GM19324 (cell line): ENCODE measurements at regions not wholly inside any gene's neighbourhood (a gene's known extent, or its start where the extent isn't known, plus 50 kb on each side); places are given as distances from the start of the nearest gene placed in this dataset.

Experiments used
- ATAC-seq: cut with Tn5 transposase; IDR thresholded peaks from one replicate; pipeline ENCODE4 v1.9.1; 2021; ENCODE audit warnings: mild to moderate bottlenecking, moderate library complexity; ENCODE audit not compliant: unreplicated experiment, low FRiP score

DNA sequence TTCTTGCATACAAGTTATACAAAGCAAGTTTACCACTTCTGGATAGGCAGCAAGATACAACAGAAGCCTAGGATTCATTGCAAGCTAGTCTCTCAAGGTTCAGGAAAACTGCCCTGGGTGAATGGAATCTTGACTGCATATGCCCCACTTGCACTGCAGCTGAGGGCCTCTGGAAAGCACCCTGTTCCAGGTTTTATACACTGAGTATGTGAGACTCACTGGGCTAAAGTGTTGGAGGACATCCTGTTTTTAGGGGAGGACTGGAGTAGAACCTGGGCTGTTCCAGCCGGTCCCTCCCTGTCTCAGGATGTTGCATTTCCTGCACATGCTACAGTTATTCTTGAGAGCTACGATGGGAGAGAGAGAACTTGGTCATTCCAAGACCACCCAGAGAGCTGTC is 168.5 kb upstream of the NUDT6 start:
- ATAC-seq: no peak

DNA sequence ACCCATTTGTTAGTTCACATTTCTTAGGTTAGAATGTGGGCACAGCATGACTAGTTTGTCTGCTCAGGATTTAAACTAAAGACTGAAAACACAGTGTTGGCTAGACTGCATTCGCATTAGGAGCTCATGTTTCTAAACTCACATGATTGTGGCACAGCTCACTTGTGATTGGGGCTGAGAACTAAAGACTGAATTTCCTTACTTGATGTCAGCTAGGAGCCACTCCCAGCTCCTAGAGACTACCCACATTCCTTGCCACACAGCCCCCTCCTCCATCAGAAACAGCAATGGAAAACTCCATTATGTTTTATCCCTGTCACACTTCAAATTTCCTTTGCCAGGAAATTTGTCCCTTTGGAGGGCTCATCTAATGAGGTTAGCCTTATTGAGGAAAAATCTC is 170.2 kb upstream of the NUDT6 start:
- no peak for ATAC-seq

DNA sequence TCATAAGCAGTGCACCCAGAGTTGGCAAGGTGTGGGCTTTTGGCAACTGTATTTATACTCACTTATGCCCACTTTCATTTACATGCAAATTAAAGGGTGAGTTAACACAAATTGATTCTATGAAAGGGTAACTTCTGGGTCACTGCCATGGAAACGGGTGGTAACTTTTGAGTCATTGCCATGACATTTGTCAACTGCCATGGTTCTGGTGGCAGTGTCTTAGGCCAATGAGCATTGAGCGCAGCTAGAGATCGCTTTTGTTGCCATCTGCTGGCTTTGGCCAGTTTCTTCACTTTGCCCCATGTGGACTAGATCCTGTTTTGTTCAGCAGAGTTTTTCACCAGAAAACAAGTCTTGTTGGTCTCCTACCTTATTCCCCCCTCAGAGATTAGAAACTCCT is 170.8 kb upstream of the NUDT6 start:
- no peak for ATAC-seq

DNA sequence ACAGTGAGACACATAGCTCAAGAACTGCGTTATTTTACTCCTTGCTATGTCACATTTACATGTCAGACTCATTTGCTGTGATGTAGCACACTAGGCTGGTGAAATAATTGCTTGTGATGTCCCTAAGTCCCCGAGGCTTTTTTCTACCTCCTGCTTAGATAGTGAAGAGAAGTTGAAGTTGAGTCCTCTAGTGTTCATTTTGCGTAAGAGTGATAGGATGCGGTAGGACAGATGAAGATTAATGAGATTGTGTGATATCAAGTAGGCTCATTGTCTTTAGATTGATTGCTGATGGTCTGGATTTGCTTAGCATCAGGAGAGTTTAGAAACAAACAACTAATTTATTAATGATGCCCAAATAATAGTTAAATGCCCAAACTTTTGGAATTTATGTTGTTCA is 173.6 kb upstream of the NUDT6 start:
- ATAC-seq: no peak

DNA sequence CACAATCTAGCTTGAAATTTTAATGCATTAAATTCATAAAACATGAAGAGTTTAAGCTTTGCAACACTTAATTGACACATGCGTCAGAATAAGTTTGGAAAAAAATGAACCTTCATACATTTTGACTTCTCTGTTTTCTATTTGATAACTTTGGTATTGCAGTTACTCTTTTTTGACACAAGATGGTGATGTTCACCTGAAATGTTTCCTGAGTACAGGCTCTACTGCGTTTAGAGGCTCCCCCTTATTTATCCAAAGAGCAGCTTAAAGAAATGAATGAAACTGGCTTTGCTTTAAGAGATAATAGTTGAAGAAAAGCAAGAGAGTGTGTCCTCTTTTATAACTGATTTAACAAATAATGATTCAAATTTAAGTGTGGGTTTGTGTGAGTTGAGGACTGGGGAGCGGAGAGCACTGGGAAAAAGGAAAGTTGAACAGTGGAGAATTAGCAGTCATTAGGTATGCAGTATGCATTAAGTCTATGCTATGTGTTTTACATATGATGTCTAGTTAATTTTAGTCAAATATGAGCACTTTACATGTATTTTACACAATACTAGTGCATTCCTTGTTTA is 180.6 kb upstream of the NUDT6 start:
- ATAC-seq: no peak

DNA sequence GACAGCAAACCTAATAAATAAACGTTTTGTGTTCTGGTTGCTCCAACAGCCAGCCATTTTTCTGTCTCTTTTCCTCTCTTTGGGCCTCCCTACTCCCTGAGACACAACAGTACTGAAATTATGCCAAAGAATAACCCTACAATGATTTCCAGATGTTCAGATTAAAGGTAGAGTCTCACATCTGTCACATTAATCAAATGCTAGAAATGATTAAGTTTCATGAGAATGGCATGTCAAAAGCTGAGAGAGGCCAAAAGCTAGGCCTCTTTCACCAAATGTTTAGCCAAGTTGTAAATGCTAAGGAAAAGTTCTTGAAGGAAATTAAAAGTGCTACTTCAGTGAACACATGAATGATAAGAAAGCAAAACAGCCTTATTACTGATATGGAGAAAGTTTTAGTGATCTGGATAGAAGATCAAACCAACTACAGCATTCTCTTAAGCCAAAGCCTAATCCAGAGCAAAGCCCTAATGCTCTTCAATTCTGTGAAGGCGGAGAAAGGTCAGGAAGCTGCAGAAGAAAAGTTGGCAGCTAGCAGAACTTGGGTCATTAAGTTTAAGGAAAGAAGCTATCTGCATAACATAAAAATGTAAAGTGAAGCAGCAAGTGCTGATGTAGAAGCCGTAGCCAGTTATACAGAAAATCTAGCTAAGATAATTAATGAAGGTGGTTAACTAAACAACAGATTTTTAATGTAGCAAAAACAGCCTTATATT is 182.1 kb upstream of the NUDT6 start:
- no peak for ATAC-seq

DNA sequence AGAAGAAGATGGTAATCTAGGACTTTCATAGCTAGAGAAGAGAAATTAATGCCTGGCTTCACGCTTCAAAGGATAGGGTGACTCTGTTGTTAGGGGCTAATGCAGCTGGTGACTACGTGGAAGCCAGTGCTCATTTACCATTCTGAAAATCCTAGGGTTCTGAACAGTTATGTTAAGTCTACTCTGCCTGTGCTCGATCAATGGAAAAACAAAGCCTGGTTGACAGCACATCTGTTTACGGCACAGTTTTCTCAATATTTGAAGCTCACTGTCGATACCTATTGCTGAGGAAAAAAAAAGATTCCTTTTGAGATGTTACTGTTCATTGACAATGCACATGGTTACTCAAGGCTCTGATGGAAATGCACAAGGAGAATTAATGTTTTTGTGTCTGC is 182.6 kb upstream of the NUDT6 start:
- no peak for ATAC-seq

DNA sequence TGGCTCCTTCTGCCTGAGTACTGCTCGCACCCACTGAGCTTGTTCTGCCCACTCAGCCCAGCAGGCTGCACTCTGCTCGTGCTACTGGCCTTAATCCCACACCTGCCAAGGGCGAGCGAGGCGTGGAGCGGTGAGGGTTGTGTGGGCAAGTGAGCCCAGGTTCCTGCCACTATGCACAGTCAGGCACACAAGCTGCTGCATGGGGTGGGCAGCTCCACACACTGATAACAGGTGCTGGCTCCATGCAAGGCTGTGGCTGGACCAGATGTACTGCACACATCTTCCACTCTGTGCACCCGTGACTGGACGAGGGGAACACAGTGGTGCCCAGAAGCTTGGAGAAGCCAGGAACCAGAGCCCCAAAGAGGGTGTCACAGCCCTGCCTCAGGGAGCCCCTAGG is 184.3 kb upstream of the NUDT6 start:
- no peak for ATAC-seq

DNA sequence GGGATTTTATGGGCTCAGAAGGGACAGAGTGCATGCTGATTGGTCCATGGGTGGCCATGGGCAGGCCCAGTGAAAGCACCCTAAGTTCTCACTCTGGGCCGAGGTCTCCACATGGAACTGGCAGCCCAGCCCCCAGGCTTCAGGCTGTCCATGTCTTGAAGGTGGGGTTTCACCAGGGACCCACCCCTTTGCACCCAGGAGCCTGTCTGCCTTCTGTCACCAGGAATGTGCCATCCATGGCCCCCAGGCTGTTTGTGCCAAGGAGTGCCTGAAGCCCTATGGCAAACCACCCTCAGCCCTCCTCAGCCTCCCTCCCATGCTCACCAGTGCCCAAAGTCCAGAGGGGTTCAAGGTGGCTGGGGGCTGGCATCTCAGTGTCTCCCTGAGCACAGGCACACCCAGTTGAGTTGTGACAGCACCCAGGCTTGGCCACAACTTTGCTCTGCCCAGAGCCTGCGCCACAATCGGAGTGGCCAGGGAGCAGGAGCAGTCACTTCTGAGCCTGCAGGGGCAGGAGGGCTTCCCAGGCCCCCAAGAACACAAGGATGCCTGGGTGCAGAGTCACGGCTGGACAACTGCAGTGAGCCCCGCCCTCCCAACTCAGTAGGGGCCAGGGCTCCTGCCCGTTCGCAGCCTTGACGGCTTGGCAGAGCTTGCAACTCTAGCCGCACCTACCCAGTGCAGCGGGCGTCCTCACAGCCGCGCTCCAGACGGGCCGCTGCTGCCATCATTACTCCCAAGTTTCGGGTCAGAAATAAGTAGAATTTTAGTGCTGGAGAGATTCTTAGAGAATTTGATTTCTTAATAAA is 185.3 kb upstream of the NUDT6 start:
- ATAC-seq: no peak

DNA sequence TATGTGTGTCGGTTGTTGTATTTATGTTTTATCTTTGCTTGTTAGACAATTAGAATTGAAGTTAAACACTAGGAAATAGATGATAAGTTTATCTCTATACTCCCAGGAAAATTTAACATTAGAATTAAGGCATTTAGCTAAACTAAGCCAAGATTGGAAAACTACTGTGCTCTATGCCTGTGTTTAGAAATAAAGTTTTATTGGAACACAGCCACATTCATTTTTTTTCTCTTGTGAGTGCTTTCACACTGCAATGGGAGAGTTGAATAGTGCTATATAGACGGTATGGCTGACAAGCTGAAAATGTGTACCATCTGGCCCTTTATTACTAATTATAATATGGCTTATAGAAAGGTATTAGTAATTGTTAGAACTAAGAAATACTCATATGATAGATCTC is 186.7 kb upstream of the NUDT6 start:
- ATAC-seq: no peak

DNA sequence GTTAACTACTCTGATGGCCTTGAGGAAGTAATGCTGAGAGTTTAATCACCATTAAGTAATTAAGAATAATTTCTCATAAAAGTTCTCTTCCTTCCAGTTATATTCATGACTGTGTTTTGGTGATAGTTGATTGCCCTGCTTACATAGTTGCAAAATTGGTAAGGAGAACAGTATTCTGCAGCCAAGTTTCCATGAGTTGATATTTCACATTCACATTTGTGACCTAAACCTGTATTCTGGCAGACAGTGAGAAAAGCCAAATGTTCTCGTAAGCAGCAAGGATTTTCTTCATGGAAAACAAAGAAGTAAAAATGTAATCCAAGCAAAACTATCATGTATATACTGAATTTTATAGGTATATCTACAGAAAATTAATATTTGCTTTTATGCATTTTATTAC is 187.8 kb upstream of the NUDT6 start:
- ATAC-seq: no peak

DNA sequence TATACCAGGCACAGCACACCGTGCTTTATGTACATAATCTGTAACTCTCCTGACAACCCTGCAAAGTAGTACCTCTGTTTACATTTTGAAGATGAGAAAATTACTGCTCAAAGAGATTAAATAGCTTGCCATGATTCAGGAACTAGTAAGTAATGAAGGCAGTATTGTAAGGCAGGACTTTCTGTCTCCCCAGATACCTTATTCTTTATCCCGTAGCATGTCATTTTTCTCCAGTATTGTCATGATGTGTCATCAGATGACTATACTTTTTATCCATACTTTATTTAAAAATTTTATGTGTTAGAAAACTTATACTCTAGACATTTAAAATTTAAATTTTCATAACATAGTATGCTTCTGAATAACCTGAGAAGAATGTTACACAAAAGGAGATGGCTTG is 188.3 kb upstream of the NUDT6 start:
- ATAC-seq: no peak

DNA sequence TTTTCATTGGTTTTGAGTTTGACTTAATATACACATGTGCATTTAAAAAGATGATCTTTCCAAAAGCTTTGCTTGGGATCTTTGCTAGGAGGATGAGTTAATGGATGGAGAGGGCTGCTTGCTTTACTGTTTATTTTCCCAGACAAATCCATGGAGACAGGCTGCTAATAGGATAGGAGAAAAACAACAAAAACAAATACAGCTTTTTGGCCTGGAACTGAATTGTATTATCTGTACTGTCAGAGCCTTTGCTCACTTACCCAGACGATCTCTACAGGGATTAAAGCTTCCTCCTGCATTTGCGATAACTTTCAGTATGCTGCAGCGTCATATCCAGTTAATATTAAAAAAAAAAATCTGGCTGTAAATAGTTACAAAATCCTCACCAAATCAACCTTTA is 190.8 kb upstream of the NUDT6 start:
- no peak for ATAC-seq

DNA sequence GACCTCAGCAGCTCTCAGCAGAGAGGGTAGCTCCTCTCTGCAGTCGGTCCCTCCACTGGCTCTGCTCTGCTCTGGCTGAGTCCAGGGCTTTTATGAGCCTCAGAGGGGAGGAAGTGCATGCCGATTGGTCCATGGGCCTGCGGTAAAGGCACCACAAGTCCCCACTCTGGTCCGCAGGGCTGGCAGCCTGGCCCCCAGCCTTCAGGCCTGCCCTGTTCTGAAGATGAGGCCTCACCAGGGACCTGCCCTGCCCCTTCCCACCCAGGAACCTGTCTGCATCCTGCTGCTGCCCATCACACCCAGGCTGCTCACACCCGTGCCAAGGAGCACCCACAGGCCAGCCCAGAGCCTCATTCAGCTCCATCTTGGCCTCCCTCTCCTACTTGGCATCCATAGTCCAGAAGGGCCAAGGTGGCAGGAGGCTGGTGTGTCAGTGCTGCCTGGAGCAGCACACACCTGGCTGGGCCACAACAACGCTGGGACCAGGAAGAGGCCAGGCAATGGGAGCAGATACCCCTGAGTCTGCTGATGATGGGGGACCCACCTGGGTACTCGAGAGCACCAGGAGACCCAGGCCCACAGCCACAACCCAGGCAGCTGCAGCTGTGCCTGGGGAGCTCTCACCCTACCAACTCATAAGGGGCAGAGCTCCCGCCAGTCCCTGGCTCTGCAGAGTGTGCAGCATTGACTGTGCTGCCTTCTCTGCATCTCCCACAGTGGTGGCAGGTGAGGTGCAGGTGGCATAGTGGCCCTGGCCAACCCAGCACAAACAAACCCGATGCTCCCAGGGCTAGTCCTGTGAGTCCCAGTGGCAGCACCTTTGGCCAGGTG is 191.9 kb upstream of the NUDT6 start:
- no peak for ATAC-seq

DNA sequence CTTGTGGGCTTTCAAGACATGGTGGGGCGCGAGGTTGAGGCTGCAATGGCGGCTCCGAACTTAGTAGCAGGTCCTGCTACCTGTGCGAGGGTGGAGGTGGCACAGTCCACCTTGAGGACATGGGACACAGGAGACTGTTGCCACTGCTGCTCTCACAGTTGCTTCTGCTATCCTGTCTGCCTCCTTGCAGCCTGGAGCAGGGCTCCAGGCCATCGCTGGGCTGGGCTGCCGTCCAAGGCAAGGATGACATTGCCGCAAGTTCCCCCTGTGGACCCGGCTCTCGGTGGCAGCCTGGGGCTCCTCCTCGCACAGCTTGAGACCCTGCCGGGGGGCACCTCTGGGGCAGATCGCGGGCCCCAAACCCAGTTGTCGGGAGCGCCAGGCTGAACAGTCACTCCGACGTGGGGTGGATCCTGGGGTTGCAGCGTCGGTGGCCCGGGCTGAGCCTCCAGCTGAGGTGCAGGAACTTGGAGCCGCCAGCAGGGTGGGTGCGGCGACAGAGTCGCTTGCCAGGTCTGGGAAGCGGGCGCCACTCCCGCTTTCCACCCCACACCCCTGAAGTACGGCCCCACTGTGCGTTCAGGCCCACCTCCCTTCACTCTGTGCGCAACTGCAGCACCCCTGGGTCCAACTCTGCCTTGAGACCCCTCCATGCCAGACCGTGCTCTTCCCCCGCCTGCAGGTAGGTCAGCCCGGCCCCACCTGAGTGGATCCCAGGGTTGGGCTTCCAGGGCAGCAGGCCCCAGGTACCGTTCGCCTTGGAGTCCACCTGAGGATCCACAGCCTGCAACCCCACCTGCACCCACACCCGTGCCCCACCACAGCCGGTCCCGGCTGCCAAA is 192.7 kb upstream of the NUDT6 start:
- no peak for ATAC-seq

DNA sequence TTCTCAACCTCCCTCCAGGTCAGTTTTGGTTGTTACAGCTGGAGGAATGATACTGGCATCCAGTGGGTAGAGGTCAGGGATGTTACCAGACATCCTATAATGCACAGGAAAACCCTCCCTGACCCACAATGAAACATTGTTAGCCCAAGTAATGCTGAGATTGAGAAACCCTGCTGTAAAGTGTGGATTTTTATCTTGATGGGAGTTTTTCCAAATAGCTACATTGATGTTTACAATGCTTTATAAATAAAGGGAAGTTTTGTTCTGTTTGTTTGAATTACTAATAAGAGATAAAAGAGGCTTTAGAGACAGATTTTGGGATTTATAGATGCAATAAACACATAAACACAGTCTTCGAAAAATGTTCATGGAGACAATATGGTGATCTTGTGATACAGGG is 194.0 kb upstream of the NUDT6 start:
- ATAC-seq: no peak

DNA sequence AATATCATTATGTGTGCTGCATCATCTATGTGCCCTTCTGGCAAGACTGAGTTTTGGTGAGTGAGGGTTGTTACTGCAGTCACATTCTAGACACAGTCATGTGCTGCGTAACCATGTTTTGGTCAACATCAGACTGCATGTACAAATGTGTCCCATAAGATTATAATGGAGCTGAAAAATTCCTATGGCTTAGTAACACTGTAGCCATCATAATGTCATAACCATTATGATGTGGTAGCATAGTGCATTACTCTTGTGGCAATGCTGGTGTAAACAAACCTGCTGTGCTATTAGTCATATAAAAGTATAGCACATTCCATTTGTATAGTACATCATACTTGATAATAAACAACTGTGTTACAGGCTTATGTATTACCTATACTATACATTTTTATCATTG is 198.1 kb upstream of the NUDT6 start:
- ATAC-seq: no peak

DNA sequence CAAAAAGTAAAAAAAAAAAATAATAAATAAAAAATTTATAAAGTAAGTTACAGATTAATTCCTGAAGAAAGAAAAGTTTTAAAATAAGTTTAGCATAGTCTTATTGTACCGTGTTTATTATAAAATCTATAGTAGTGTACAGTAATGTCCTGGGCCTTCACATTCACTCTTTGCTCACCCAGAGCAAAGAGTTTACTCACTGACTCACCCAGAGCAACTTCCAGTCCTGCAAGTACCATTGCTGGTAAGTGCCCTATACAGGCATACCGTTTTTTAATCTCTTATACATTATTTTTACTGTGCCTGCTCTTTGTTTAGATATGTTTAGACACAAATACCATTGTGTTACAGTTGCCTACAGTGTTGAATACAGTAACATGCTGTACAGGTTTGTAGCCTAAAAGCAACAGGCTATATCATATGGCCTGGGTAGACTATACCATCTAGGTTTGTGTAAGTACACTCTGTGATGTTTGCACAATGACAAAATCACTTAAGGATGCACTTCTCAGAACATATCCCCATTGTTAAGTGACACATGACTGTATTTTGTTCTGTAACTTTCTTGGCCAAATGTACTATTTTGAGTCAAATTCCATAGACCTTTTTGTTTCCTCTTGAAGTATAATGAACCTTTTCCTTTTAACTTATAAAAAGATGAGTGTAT is 199.0 kb upstream of the NUDT6 start:
- no peak for ATAC-seq

DNA sequence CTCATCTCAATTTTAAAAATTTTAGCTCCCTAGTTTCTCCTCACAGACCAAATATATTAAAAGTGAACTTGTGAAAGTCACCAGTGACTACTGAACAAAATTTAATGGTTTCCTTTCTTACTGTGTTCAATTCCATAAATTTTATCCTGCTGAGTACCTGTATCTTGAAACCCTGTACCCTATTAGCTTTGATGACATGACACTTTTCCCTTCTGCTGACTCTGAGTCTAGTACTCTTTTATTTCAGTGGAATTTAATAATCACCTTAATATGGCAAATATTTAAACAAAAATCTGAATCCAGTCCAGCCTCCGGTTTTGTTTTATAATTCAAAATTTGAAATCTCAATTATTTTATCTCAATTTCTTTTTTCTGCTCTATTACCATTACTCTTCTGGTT is 203.1 kb upstream of the NUDT6 start:
- ATAC-seq: no peak

DNA sequence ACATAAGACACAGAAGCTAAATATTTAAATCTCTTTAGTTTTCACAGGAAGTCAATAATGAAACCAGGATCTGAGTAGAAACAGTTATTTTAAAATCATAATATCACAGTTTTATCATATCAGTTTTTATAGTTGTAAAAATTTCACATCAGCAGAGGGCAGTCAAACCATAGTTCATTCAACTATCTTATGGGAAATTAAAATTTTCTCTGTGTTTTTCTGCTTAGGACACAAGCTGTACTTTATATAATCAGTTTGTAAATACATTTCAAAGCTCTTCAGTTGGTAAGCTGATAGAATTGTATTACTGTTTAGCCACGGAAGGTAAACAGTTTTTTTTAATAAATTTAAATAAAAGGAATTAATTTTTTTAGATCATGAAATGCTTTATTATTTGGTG is 204.8 kb upstream of the NUDT6 start:
- no peak for ATAC-seq
